ENCODE measurements at regions not wholly inside any gene's neighbourhood (a gene's known extent, or its start where the extent isn't known, plus 50 kb on each side); places are given as distances from the start of the nearest gene placed in this dataset.

DNA sequence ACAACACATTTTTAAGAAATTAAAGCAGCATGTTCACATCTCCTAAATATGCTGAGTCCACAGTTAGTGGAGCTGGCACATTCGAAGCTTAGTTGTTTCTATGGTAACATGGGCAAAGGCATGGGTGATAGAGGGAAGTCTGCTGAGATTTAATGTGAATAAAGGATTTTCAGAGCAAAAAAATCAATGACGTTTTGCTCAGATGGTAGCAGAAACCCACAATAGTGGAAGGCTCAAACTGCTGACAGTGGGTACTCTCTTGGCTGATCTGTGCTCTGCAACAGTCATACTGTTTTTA is 795.1 kb upstream of the ARPP21 start:
- TF ChIP-seq, protein P1, sequence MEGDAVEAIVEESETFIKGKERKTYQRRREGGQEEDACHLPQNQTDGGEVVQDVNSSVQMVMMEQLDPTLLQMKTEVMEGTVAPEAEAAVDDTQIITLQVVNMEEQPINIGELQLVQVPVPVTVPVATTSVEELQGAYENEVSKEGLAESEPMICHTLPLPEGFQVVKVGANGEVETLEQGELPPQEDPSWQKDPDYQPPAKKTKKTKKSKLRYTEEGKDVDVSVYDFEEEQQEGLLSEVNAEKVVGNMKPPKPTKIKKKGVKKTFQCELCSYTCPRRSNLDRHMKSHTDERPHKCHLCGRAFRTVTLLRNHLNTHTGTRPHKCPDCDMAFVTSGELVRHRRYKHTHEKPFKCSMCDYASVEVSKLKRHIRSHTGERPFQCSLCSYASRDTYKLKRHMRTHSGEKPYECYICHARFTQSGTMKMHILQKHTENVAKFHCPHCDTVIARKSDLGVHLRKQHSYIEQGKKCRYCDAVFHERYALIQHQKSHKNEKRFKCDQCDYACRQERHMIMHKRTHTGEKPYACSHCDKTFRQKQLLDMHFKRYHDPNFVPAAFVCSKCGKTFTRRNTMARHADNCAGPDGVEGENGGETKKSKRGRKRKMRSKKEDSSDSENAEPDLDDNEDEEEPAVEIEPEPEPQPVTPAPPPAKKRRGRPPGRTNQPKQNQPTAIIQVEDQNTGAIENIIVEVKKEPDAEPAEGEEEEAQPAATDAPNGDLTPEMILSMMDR (IDR thresholded peaks at IDR 0.05) = no peak
- no peak for TF ChIP-seq POLR2A (IDR thresholded peaks at IDR 0.05)

All from Peyer's patch (tissue), 4 donors.